Neural crest cell (in vitro differentiated cells): ENCODE measurements at regions not wholly inside any gene's neighbourhood (a gene's known extent, or its start where the extent isn't known, plus 50 kb on each side); places are given as distances from the start of the nearest gene placed in this dataset.

Source experiments
- DNase-seq: peaks from one replicate; pipeline ENCODE4 v3.0.0; 2021; ENCODE audit warnings: low read depth, mixed read lengths, low spot score
- H3K27ac Mint-ChIP-seq: one replicate; pipeline ENCODE4 v1.8.0; 2021; ENCODE audit warnings: mild to moderate bottlenecking, mixed read lengths; ENCODE audit not compliant: unreplicated experiment
- H3K27me3 Mint-ChIP-seq: 2 replicates; pipeline ENCODE4 v1.8.0; 2021; ENCODE audit warnings: low read depth, mild to moderate bottlenecking, mixed read lengths
- H3K36me3 Mint-ChIP-seq: 2 replicates; pipeline ENCODE4 v1.8.0; 2021; ENCODE audit warnings: low read depth, mild to moderate bottlenecking, mixed read lengths
- H3K4me1 Mint-ChIP-seq: 2 replicates; pipeline ENCODE4 v1.8.0; 2021; ENCODE audit warnings: mixed read lengths
- H3K4me3 Mint-ChIP-seq: one replicate; pipeline ENCODE4 v1.8.0; 2021; ENCODE audit warnings: mild to moderate bottlenecking, mixed read lengths
- H3K9me3 Mint-ChIP-seq: 2 replicates; pipeline ENCODE4 v1.8.0; 2021; ENCODE audit warnings: mixed read lengths
- CTCF ChIP-seq: fragments of 200-600 bp; sonication (generic); conservative IDR thresholded peaks from 2 replicates; pipeline ENCODE4 v1.5.0; 2021; ENCODE audit warnings: antibody characterized with exemption, mild to moderate bottlenecking

GRCh38 chr1:5465281-5465711, 526.9 kb downstream of the NPHP4 start:
- H3K9me3 Mint-ChIP-seq: peaks cover 10% of the 10 kb centered on the region
- no peak for DNase-seq
- no peaks in the 10 kb centered on the region for H3K36me3 Mint-ChIP-seq
- no peak for TF ChIP-seq CTCF
- H3K27ac Mint-ChIP-seq: no peak overlapping the region
- H3K4me1 Mint-ChIP-seq: no peaks in the 10 kb centered on the region
- no peaks in the 10 kb centered on the region for H3K27me3 Mint-ChIP-seq
- H3K4me3 Mint-ChIP-seq: no peak overlapping the region

- Mint-ChIP-seq H3K4me3 (no peak overlapping the region), H3K4me1 (peaks cover 8% of the 10 kb centered on the region), H3K27me3 (no peaks in the 10 kb centered on the region), H3K36me3 (no peaks in the 10 kb centered on the region), H3K9me3 (peaks cover 10% of the 10 kb centered on the region), H3K27ac (no peak overlapping the region)
- no peak for TF ChIP-seq CTCF
- no peak for DNase-seq
Observed at GRCh38 chr1:5464366-5464765, 527.9 kb downstream of the NPHP4 start.

GRCh38 chr1:5460974-5461373, 531.3 kb downstream of the NPHP4 start:
- Mint-ChIP-seq H3K27ac (peak overlapping the region; percentile 57), H3K9me3 (peaks cover 5% of the 10 kb centered on the region), H3K36me3 (no peaks in the 10 kb centered on the region), H3K27me3 (no peaks in the 10 kb centered on the region), H3K4me3 (no peak overlapping the region), H3K4me1 (peaks cover 15% of the 10 kb centered on the region)
- no peak for TF ChIP-seq CTCF
- DNase-seq: no peak

GRCh38 chr1:5459839-5460610, 532.2 kb downstream of the NPHP4 start:
- peak overlapping the region; percentile 69 for H3K27ac Mint-ChIP-seq
- no peak overlapping the region for H3K4me3 Mint-ChIP-seq
- TF ChIP-seq CTCF: no peak
- peaks cover 5% of the 10 kb centered on the region for H3K9me3 Mint-ChIP-seq
- peaks cover 20% of the 10 kb centered on the region for H3K4me1 Mint-ChIP-seq
- no peaks in the 10 kb centered on the region for H3K36me3 Mint-ChIP-seq
- DNase-seq: no peak
- no peaks in the 10 kb centered on the region for H3K27me3 Mint-ChIP-seq

GRCh38 chr1:5458248-5458647, 534.0 kb downstream of the NPHP4 start:
- H3K4me3 Mint-ChIP-seq: no peak overlapping the region
- no peaks in the 10 kb centered on the region for H3K9me3 Mint-ChIP-seq
- peaks cover 28% of the 10 kb centered on the region for H3K4me1 Mint-ChIP-seq
- no peaks in the 10 kb centered on the region for H3K27me3 Mint-ChIP-seq
- no peak for DNase-seq
- peak overlapping the region; percentile 32 for H3K27ac Mint-ChIP-seq
- TF ChIP-seq CTCF: no peak
- H3K36me3 Mint-ChIP-seq: no peaks in the 10 kb centered on the region
